HUES64 (cell line): ENCODE measurements at regions not wholly inside any gene's neighbourhood (a gene's known extent, or its start where the extent isn't known, plus 50 kb on each side); places are given as distances from the start of the nearest gene placed in this dataset.

Experiments used
- H3K27ac ChIP-seq: 2 replicates; pipeline ENCODE4 v1.7.0; 2013; ENCODE audit warnings: low read depth, low read length, inconsistent platforms
- H3K27me3 ChIP-seq: 2 replicates; pipeline ENCODE4 v1.6.1; 2013; ENCODE audit warnings: mild to moderate bottlenecking, low read length; ENCODE audit not compliant: insufficient read depth
- H3K36me3 ChIP-seq: 2 replicates; pipeline ENCODE4 v1.6.1; 2013; ENCODE audit warnings: mild to moderate bottlenecking, low read length; ENCODE audit not compliant: insufficient read depth
- H3K4me1 ChIP-seq: 2 replicates; pipeline ENCODE4 v1.6.1; 2013; ENCODE audit warnings: mild to moderate bottlenecking, low read length, moderate library complexity; ENCODE audit not compliant: insufficient read depth
- H3K4me3 ChIP-seq: 2 replicates; pipeline ENCODE4 v1.5.1; 2013; ENCODE audit warnings: mild to moderate bottlenecking, low read length, moderate library complexity
- H3K9ac ChIP-seq: 2 replicates; pipeline ENCODE4 v1.6.1; 2013; ENCODE audit warnings: mild to moderate bottlenecking, low read depth, low read length
- H3K9me3 ChIP-seq: 2 replicates; pipeline ENCODE4 v1.6.1; 2013; ENCODE audit warnings: low read depth, low read length; ENCODE audit not compliant: insufficient read depth
- WGBS: fragments of 150-250, 120-280 bp; methylation state at CpG from one replicate; pipeline ENCODE4 v1.1.7; 2013; ENCODE audit warnings: missing lambda C conversion rate; 5-methylcytosine and 5-hydroxymethylcytosine counted together

DNA sequence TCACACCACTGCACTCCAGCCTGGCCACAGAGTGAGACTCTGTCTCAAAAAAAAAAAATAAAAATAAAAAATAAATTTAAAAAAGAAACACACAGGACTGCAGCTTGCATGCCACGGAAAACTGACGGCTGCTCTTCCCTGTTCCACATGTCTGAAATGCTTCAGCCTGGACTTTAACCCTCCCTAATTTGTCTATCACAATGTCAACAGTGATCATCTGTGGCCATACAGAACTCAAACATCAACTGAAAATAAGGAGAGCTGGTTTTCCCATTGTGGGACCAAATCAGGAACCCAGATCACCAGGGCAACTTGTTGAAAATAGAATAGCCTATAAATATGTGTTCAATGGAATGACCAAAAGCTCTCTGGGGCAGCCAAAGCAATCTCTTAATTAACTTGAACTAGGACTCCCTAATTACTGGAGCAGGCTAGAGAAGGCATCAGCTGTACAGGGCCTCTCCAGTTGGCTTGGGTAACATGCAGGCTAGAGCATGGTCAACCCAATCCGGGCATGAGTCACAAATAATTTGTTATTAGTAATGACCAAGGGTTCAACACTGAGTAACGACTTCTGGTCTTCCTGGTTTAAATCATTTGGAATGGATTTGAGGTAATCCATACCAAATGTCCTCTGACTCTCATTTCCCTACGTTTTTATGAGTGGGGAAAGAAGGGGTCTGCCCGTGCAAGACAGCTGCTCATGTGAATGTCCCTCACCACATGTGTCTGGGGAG lies 62.7 kb upstream of the KAZN start:
- Histone ChIP-seq H3K4me1 (no peaks in the 10 kb centered on the region), H3K9me3 (no peaks in the 10 kb centered on the region), H3K27ac (no peak overlapping the region), H3K36me3 (no peaks in the 10 kb centered on the region), H3K4me3 (no peak overlapping the region), H3K27me3 (no peaks in the 10 kb centered on the region), H3K9ac (no peak overlapping the region)
- 95% methylated on average over 6 of the region's 6 CpGs for WGBS

GRCh38 chr1:14538335-14538734 lies 60.1 kb upstream of the KAZN start:
- H3K9me3 ChIP-seq, result no peaks in the 10 kb centered on the region

GRCh38 chr1:14539309-14539708 lies 59.2 kb upstream of the KAZN start:
- H3K4me1 ChIP-seq, result no peaks in the 10 kb centered on the region
- H3K27ac ChIP-seq, result no peak overlapping the region
- H3K27me3 ChIP-seq, result no peaks in the 10 kb centered on the region
- no peaks in the 10 kb centered on the region for H3K36me3 ChIP-seq
- no peak overlapping the region for H3K9ac ChIP-seq
- WGBS, result 94% methylated on average over 3 of the region's 3 CpGs
- no peak overlapping the region for H3K4me3 ChIP-seq
- no peaks in the 10 kb centered on the region for H3K9me3 ChIP-seq

More at GRCh38 chr1:14538335-14538734, 60.1 kb upstream of the KAZN start:
- no peak overlapping the region for H3K27ac ChIP-seq
- no peak overlapping the region for H3K4me3 ChIP-seq
- no peaks in the 10 kb centered on the region for H3K4me1 ChIP-seq
- H3K36me3 ChIP-seq, result no peaks in the 10 kb centered on the region
- 84% methylated on average over 4 of the region's 4 CpGs for WGBS
- H3K27me3 ChIP-seq, result no peaks in the 10 kb centered on the region
- H3K9ac ChIP-seq, result no peak overlapping the region

DNA sequence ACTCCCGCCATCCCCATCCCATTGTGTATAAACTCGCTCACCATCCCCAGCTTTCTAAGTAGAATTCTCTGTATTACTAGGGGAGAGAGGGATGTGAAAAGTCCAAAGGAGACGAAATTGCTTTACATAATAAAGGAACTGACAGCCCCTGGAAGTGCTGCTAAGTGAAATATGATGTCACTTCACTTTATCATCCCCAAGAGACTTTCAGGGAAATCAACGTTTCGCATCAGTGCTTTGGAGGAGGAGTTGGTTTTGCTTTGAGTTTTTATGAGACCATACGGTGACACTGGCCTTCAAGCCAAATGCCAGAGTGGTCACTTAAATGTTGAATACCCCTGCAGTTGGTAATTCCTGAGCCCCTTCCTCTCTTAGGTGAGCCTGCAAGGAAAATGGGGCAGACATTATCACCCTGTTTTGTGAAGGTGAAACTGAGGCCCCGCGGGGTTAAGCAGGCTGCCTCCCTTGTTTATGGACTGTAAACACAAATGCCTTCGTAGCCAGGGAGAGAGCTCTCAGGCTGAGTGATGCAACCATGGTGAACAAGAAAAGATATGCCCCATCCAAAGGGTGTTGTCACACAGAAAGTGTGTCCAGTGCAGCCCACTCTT lies 58.4 kb upstream of the KAZN start:
- H3K9me3 ChIP-seq, result no peaks in the 10 kb centered on the region
- no peaks in the 10 kb centered on the region for H3K36me3 ChIP-seq
- H3K9ac ChIP-seq, result no peak overlapping the region
- 79% methylated on average over 7 of the region's 9 CpGs for WGBS
- no peak overlapping the region for H3K4me3 ChIP-seq
- no peak overlapping the region for H3K27ac ChIP-seq
- H3K27me3 ChIP-seq, result no peaks in the 10 kb centered on the region
- no peaks in the 10 kb centered on the region for H3K4me1 ChIP-seq

DNA sequence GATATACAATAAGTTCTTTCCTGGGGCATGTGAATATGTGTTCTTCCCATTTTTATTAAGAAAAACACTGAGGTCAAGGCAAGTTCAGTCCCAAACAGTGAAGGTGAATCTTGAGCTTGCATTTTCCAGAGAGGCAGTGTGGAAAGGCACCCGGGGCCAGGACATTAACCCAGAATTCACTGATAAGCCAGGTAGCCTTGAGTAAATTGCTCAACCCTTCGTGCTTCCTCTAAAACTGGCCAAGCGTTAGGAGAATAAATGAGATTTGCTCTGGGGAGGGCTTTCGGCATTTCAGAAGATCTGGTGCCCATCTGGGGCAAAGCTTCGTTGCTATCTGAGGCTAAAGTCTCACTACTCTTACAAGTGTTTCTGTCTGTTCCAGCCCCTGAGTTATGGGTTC lies 57.1 kb upstream of the KAZN start:
- peaks cover 6% of the 10 kb centered on the region for H3K9me3 ChIP-seq
- H3K9ac ChIP-seq, result no peak overlapping the region
- H3K27me3 ChIP-seq, result no peaks in the 10 kb centered on the region
- no peaks in the 10 kb centered on the region for H3K36me3 ChIP-seq
- no peak overlapping the region for H3K4me3 ChIP-seq
- H3K27ac ChIP-seq, result no peak overlapping the region
- 94% methylated on average over 5 of the region's 5 CpGs for WGBS
- H3K4me1 ChIP-seq, result no peaks in the 10 kb centered on the region

GRCh38 chr1:14543191-14543840 lies 55.2 kb upstream of the KAZN start:
- Histone ChIP-seq H3K36me3 (no peaks in the 10 kb centered on the region), H3K9ac (no peak overlapping the region), H3K27ac (no peak overlapping the region), H3K4me3 (no peak overlapping the region), H3K9me3 (peaks cover 6% of the 10 kb centered on the region), H3K27me3 (no peaks in the 10 kb centered on the region), H3K4me1 (no peaks in the 10 kb centered on the region)
- WGBS, result 80% methylated on average over 6 of the region's 7 CpGs

GRCh38 chr1:14544319-14544718 lies 54.2 kb upstream of the KAZN start:
- H3K27ac ChIP-seq, result no peak overlapping the region
- no peaks in the 10 kb centered on the region for H3K4me1 ChIP-seq
- no peaks in the 10 kb centered on the region for H3K27me3 ChIP-seq
- H3K9me3 ChIP-seq, result peaks cover 6% of the 10 kb centered on the region
- no peak overlapping the region for H3K9ac ChIP-seq
- H3K4me3 ChIP-seq, result no peak overlapping the region
- WGBS, result 47% methylated on average over 2 of the region's 2 CpGs
- H3K36me3 ChIP-seq, result no peaks in the 10 kb centered on the region

DNA sequence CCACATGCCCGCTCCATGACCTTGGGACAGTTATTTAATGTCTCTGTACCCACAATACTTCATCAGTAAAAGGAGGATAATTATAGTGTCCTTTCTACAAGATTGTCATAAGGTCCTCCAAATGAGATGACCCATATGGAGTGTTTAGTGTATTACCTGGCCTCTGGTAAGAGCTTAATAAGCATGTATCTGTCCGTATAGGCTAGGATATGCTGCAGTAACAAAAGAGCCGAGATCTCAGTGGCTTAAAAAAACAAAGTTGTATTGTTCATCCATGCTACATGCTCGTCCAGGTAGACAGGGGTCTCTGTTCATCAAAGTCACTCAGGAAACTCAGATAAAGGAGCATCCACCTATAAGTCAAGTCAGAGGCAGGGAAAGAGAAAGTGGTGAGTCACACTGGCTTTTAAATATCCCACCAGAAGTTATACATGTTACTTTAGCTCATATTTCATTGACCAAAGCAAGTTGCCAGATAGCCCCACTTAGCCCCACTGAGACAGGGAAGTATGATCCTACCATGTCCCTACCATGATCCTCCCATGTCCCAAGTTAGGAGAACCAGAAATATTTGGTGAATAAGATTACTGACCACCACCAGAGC lies 53.0 kb upstream of the KAZN start:
- Histone ChIP-seq H3K4me3 (no peak overlapping the region), H3K9me3 (peaks cover 6% of the 10 kb centered on the region), H3K9ac (no peak overlapping the region), H3K27me3 (no peaks in the 10 kb centered on the region), H3K36me3 (no peaks in the 10 kb centered on the region), H3K4me1 (0 out of 2 replicates have a peak, but pooled peaks cover 7% of the 10 kb centered on the region), H3K27ac (no peak overlapping the region)
- 91% methylated on average over 4 of the region's 4 CpGs for WGBS

DNA sequence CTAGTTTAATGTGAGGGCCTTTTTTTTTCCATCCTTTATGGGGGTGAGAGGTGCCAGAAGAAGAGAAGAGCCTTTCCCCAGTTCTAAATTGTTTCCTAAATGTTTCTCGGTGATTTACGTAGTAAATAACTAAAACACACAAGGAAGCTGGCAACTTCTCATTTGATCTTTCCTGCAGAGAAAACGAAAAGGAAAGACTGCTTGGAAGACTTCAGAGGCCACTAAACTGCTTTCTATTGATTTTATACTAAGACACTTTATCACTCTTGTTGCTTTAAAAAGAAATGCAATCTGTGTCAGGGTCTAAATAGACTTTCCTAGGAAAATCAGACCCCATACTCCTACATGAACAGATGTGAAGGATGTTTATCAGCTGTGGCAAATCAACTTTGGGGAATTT lies 52.1 kb upstream of the KAZN start:
- Histone ChIP-seq H3K27ac (no peak overlapping the region), H3K36me3 (no peaks in the 10 kb centered on the region), H3K27me3 (no peaks in the 10 kb centered on the region), H3K9ac (no peak overlapping the region), H3K4me1 (0 out of 2 replicates have a peak, but pooled peaks cover 7% of the 10 kb centered on the region), H3K4me3 (no peak overlapping the region), H3K9me3 (peaks cover 6% of the 10 kb centered on the region)
- WGBS, result 96% methylated on average over 3 of the region's 3 CpGs
